Activated CD4-positive, alpha-beta T cell treated with anti-CD3 and anti-CD28 coated beads for 4 hours (primary cell): ENCODE measurements at regions not wholly inside any gene's neighbourhood (a gene's known extent, or its start where the extent isn't known, plus 50 kb on each side); places are given as distances from the start of the nearest gene placed in this dataset.
"Not testable (repeated sequence)": the region's sequence is repeated elsewhere in the genome, so short reads cannot be mapped to it uniquely, and the experiment has no call there.

Experiments used
- DNase-seq, 2 donors: peaks; one replicate each; pipeline ENCODE4 v3.0.0-alpha.2; 2020

- no peak for DNase-seq
These were observed 76.0 kb upstream of the PICALM start for GRCh38 chr11:86144846-86145245.

- not testable (repeated sequence) for DNase-seq
These were observed 75.2 kb upstream of the PICALM start for GRCh38 chr11:86144087-86144486.

GRCh38 chr11:86143087-86144030, 74.5 kb upstream of the PICALM start:
- DNase-seq = no peak

- no peak for DNase-seq
These were observed 73.3 kb upstream of the PICALM start for GRCh38 chr11:86142170-86142569.

GRCh38 chr11:86141727-86142126, 72.8 kb upstream of the PICALM start:
- DNase-seq = no peak

GRCh38 chr11:86140334-86140990, 71.6 kb upstream of the PICALM start:
- DNase-seq = no peak

GRCh38 chr11:86138958-86139357, 70.1 kb upstream of the PICALM start:
- DNase-seq = no peak

- DNase-seq = no peak
These were observed 67.7 kb upstream of the PICALM start for GRCh38 chr11:86136538-86136937.

- no peak for DNase-seq
These were observed 66.4 kb upstream of the PICALM start for GRCh38 chr11:86135319-86135714.

GRCh38 chr11:86134580-86135318, 65.9 kb upstream of the PICALM start:
- DNase-seq = no peak

- no peak for DNase-seq
These were observed 63.9 kb upstream of the PICALM start for GRCh38 chr11:86132667-86133249.

- no peak for DNase-seq
These were observed 61.1 kb upstream of the PICALM start for GRCh38 chr11:86129740-86130540.

- DNase-seq = no peak
These were observed 60.0 kb upstream of the PICALM start for GRCh38 chr11:86128914-86129313.

GRCh38 chr11:86126862-86127261, 58.0 kb upstream of the PICALM start:
- DNase-seq = no peak

- no peak for DNase-seq
These were observed 55.7 kb upstream of the PICALM start for GRCh38 chr11:86124251-86125233.

- DNase-seq = no peak
These were observed 53.9 kb upstream of the PICALM start for GRCh38 chr11:86122773-86123172.

- DNase-seq = no peak
These were observed 51.9 kb upstream of the PICALM start for GRCh38 chr11:86120807-86121206.

- no peak for DNase-seq
These were observed 51.0 kb upstream of the PICALM start for GRCh38 chr11:86119906-86120305.

- no peak for DNase-seq
These were observed 50.2 kb upstream of the PICALM start for GRCh38 chr11:86119077-86119476.
